Trophoblast cell (in vitro differentiated cells and primary cell): ENCODE measurements at regions not wholly inside any gene's neighbourhood (a gene's known extent, or its start where the extent isn't known, plus 50 kb on each side); places are given as distances from the start of the nearest gene placed in this dataset.
"Not testable (repeated sequence)": the region's sequence is repeated elsewhere in the genome, so short reads cannot be mapped to it uniquely, and the experiment has no call there.

Experiments
- DNase-seq, 2 donors: peaks; one replicate each; pipeline ENCODE4 v3.0.0-alpha.2; 2016
- H2AFZ ChIP-seq: 2 replicates; pipeline ENCODE4 v1.6.1; 2013; ENCODE audit warnings: low read length, moderate library complexity, mild to moderate bottlenecking; ENCODE audit not compliant: insufficient read depth, poor library complexity
- H2AK5ac ChIP-seq: 2 replicates; pipeline ENCODE4 v1.6.1; 2013; ENCODE audit warnings: mild to moderate bottlenecking, low read length
- H2BK120ac ChIP-seq: 2 replicates; pipeline ENCODE4 v1.6.1; 2013; ENCODE audit warnings: low read length, mild to moderate bottlenecking, moderate library complexity; ENCODE audit not compliant: insufficient read depth, poor library complexity
- H2BK12ac ChIP-seq: 2 replicates; pipeline ENCODE4 v1.6.1; 2013; ENCODE audit warnings: mild to moderate bottlenecking, low read length, moderate library complexity
- H2BK5ac ChIP-seq: 2 replicates; pipeline ENCODE4 v1.6.1; 2013; ENCODE audit warnings: low read length, low read depth, moderate library complexity, mild to moderate bottlenecking; ENCODE audit not compliant: poor library complexity
- H3K14ac ChIP-seq: 2 replicates; pipeline ENCODE4 v1.6.1; 2013; ENCODE audit warnings: mild to moderate bottlenecking, low read length
- H3K18ac ChIP-seq: 2 replicates; pipeline ENCODE4 v1.6.1; 2013; ENCODE audit warnings: mild to moderate bottlenecking, low read length
- H3K23ac ChIP-seq: 2 replicates; pipeline ENCODE4 v1.6.1; 2013; ENCODE audit warnings: low read length
- H3K27ac ChIP-seq: 2 replicates; pipeline ENCODE4 v1.5.1; 2013; ENCODE audit warnings: low read depth, mild to moderate bottlenecking, inconsistent platforms, low read length, moderate library complexity
- H3K27me3 ChIP-seq: 2 replicates; pipeline ENCODE4 v1.6.1; 2013; ENCODE audit warnings: inconsistent platforms, mild to moderate bottlenecking, low read length, moderate library complexity; ENCODE audit not compliant: insufficient read depth
- H3K36me3 ChIP-seq, 2 experiments: 1 replicate in 1 of 2; 2 replicates in 1 of 2; pipeline ENCODE4 v1.6.1; 2013; ENCODE audit warnings: low read length in 2 of 2, mild to moderate bottlenecking in 2 of 2, moderate library complexity in 1 of 2; ENCODE audit not compliant: insufficient read depth in 2 of 2, control insufficient read depth in 1 of 2
- H3K4ac ChIP-seq: 2 replicates; pipeline ENCODE4 v1.6.1; 2013; ENCODE audit warnings: low read depth, mild to moderate bottlenecking, low read length, moderate library complexity
- H3K4me1 ChIP-seq, 2 experiments: 1 replicate in 1 of 2; 2 replicates in 1 of 2; pipeline ENCODE4 v1.6.1; 2013; ENCODE audit warnings: low read length in 2 of 2, mild to moderate bottlenecking in 2 of 2, moderate library complexity in 1 of 2; ENCODE audit not compliant: insufficient read depth in 2 of 2, control insufficient read depth in 1 of 2
- H3K4me2 ChIP-seq: 2 replicates; pipeline ENCODE4 v1.6.1; 2013; ENCODE audit warnings: inconsistent platforms, mild to moderate bottlenecking, low read length, moderate library complexity
- H3K4me3 ChIP-seq: 2 replicates; pipeline ENCODE4 v1.5.1; 2013; ENCODE audit warnings: mild to moderate bottlenecking, low read depth, low read length, inconsistent platforms
- H3K79me1 ChIP-seq: one replicate; pipeline ENCODE4 v1.6.1; 2013; ENCODE audit warnings: low read length
- H3K79me2 ChIP-seq: 2 replicates; pipeline ENCODE4 v1.6.1; 2013; ENCODE audit warnings: low read length, mild to moderate bottlenecking; ENCODE audit not compliant: control insufficient read depth, insufficient read depth, poor library complexity
- H3K9ac ChIP-seq: 2 replicates; pipeline ENCODE4 v1.6.1; 2013; ENCODE audit warnings: mild to moderate bottlenecking, low read length
- H3K9me3 ChIP-seq: 2 replicates; pipeline ENCODE4 v1.6.1; 2013; ENCODE audit warnings: low read depth, mild to moderate bottlenecking, control low read depth, inconsistent platforms, low read length; ENCODE audit not compliant: insufficient read depth
- H4K12ac ChIP-seq: 2 replicates; pipeline ENCODE4 v1.6.1; 2013; ENCODE audit warnings: low read depth, mild to moderate bottlenecking, low read length, moderate library complexity
- H4K8ac ChIP-seq: 2 replicates; pipeline ENCODE4 v1.6.1; 2013; ENCODE audit warnings: low read depth, mild to moderate bottlenecking, low read length, moderate library complexity
- H4K91ac ChIP-seq: one replicate; pipeline ENCODE4 v1.6.1; 2013; ENCODE audit warnings: low read depth, mild to moderate bottlenecking, low read length, moderate library complexity
- WGBS: extraction: QIAGEN DNeasy Blood & Tissue Kit; methylation state at CpG from one replicate; pipeline ENCODE4 v1.1.7; 2013; ENCODE audit warnings: missing lambda C conversion rate; ENCODE audit not compliant: insufficient read length, insufficient coverage; ENCODE audit errors: extremely low coverage; 5-methylcytosine and 5-hydroxymethylcytosine counted together

- H3K9ac ChIP-seq, H3K4me2 ChIP-seq, H2AK5ac ChIP-seq, H3K4me3 ChIP-seq, H2BK120ac ChIP-seq, H4K12ac ChIP-seq, H3K14ac ChIP-seq, H3K79me1 ChIP-seq, H3K36me3 ChIP-seq, H2BK5ac ChIP-seq, DNase-seq, H2BK12ac ChIP-seq, H3K23ac ChIP-seq, H3K27me3 ChIP-seq, H2AFZ ChIP-seq, H3K18ac ChIP-seq, H3K4me1 ChIP-seq, H3K79me2 ChIP-seq, H3K9me3 ChIP-seq, H4K8ac ChIP-seq, H4K91ac ChIP-seq, H3K4ac ChIP-seq, H3K27ac ChIP-seq: not testable (repeated sequence)
- no CpG with 5 or more reads among the region's 6 CpGs for WGBS
Observed at GRCh38 chr6:145098127-145098526, 637.2 kb downstream of the EPM2A start.

DNA sequence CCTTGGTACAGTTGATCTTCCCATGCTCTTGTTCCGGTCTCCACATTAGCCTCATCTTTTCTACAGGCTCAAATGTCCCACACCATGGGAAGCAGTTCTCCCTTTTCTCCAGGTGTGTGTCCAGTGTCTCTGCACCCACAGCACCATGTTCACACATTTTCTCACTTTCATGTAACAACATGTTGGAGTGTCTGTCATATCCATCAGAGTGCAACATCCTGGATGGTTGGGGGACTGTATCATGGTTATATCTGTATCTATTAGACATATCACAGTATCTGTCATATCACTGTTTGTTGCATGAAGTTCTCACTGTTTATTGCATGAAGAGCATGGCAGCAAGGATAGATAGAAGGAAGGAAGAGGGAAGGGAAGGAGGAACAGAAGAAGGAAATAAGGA lies 635.6 kb downstream of the EPM2A start:
- no CpG with 5 or more reads among the region's 1 CpG for WGBS
- Histone ChIP-seq H3K4ac (no peak overlapping the region), H3K14ac (no peak overlapping the region), H4K8ac (no peak overlapping the region), H2AFZ (no peak overlapping the region), H3K23ac (no peak overlapping the region), H3K9me3 (no peaks in the 10 kb centered on the region), H3K27me3 (no peaks in the 10 kb centered on the region), H2AK5ac (no peak overlapping the region), H3K79me2 (no peaks in the 10 kb centered on the region), H2BK5ac (no peak overlapping the region), H4K12ac (no peak overlapping the region), H3K18ac (no peak overlapping the region), H3K27ac (no peak overlapping the region), H3K4me1 (no peaks in the 10 kb centered on the region), H3K79me1 (no peaks in the 10 kb centered on the region), H4K91ac (no peak overlapping the region), H3K36me3 (no peaks in the 10 kb centered on the region), H2BK120ac (no peak overlapping the region), H3K4me3 (no peak overlapping the region), H3K4me2 (no peak overlapping the region), H2BK12ac (no peak overlapping the region), H3K9ac (no peak overlapping the region)
- no peak for DNase-seq

DNA sequence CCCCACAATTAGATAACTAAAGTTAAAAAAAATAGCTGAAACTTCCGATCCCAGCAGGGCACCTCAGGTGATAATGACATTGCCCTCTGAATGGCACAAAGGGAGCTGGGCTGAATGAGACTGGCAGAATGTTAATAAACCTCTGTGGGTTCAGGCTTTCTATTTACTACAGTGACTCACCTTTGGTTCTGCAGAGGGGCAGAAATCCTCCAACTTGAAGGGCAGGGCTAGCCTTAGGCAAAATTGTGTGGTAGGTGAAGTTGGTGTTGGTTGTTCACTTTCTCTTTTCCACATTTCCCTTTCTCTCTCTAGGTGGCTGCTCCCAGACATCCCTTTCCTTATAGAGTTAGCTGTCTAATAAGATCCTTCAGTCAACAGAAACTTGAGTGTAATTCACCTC lies 625.2 kb downstream of the EPM2A start:
- no peaks in the 10 kb centered on the region for H3K36me3 ChIP-seq
- no CpG with 5 or more reads among the region's 1 CpG for WGBS

GRCh38 chr6:145111407-145111806 lies 623.9 kb downstream of the EPM2A start:
- not testable (repeated sequence) for H4K12ac ChIP-seq, H3K4me2 ChIP-seq, H3K79me2 ChIP-seq, H2BK5ac ChIP-seq, H2AK5ac ChIP-seq, H2BK12ac ChIP-seq, H3K14ac ChIP-seq, H3K36me3 ChIP-seq, H3K4ac ChIP-seq, H4K8ac ChIP-seq, H3K79me1 ChIP-seq, H3K23ac ChIP-seq, H3K9ac ChIP-seq, H2AFZ ChIP-seq, H3K27ac ChIP-seq, H3K9me3 ChIP-seq, H3K18ac ChIP-seq, H4K91ac ChIP-seq, H2BK120ac ChIP-seq, H3K27me3 ChIP-seq, H3K4me3 ChIP-seq
- peaks cover 10 to 12% of the 10 kb centered on the region in 2 experiments for H3K4me1 ChIP-seq
- peak in 1 of 2 donors; percentile 12 for DNase-seq
- no CpG with 5 or more reads among the region's 2 CpGs for WGBS

More for the DNA sequence above, 625.2 kb downstream of the EPM2A start:
- no peak overlapping the region for H3K14ac ChIP-seq
- no peaks in the 10 kb centered on the region for H3K27me3 ChIP-seq
- peaks cover 9% of the 10 kb centered on the region for H3K79me1 ChIP-seq
- H2AFZ ChIP-seq, result no peak overlapping the region
- H3K4me3 ChIP-seq, result no peak overlapping the region
- no peak overlapping the region for H3K4me2 ChIP-seq
- H3K4me1 ChIP-seq, result peaks cover 10 to 12% of the 10 kb centered on the region in 2 experiments
- H2AK5ac ChIP-seq, result no peak overlapping the region
- no peak overlapping the region for H3K27ac ChIP-seq
- no peak overlapping the region for H3K23ac ChIP-seq
- H3K18ac ChIP-seq, result no peak overlapping the region
- DNase-seq, result no peak
- no peak overlapping the region for H3K9ac ChIP-seq
- no peak overlapping the region for H2BK5ac ChIP-seq
- no peaks in the 10 kb centered on the region for H3K9me3 ChIP-seq
- no peak overlapping the region for H4K8ac ChIP-seq
- H3K79me2 ChIP-seq, result no peaks in the 10 kb centered on the region
- H4K12ac ChIP-seq, result no peak overlapping the region
- no peak overlapping the region for H4K91ac ChIP-seq
- H2BK120ac ChIP-seq, result no peak overlapping the region
- no peak overlapping the region for H3K4ac ChIP-seq
- H2BK12ac ChIP-seq, result peak overlapping the region; percentile 3
